ENCODE measurements at regions not wholly inside any gene's neighbourhood (a gene's known extent, or its start where the extent isn't known, plus 50 kb on each side); places are given as distances from the start of the nearest gene placed in this dataset.

DNA sequence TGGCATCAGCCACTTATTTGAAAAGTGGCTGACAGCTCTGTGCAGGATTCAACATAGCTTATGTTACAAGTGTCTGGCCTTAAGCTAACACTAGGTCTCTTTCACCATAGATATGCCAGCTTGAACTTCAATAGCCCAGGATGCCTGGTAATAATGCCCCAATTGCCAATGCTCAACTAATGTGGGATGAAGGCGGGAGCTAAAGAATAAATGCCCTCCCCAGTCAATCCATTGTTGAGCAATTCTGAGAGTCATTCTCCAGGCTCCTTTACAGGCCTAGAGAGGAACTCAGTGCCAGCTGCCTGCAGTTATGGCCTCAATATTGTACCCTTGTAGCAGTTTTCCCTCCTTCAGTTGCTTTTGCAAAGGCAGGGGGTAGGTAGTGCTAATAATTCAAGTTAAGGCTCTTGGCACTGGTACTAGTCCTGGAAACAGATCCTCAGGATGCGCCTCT is 460.2 kb downstream of the GABRG1 start:
- TF ChIP-seq, protein P1, sequence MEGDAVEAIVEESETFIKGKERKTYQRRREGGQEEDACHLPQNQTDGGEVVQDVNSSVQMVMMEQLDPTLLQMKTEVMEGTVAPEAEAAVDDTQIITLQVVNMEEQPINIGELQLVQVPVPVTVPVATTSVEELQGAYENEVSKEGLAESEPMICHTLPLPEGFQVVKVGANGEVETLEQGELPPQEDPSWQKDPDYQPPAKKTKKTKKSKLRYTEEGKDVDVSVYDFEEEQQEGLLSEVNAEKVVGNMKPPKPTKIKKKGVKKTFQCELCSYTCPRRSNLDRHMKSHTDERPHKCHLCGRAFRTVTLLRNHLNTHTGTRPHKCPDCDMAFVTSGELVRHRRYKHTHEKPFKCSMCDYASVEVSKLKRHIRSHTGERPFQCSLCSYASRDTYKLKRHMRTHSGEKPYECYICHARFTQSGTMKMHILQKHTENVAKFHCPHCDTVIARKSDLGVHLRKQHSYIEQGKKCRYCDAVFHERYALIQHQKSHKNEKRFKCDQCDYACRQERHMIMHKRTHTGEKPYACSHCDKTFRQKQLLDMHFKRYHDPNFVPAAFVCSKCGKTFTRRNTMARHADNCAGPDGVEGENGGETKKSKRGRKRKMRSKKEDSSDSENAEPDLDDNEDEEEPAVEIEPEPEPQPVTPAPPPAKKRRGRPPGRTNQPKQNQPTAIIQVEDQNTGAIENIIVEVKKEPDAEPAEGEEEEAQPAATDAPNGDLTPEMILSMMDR (IDR thresholded peaks at IDR 0.05), result no peak
- TF ChIP-seq POLR2A (IDR thresholded peaks at IDR 0.05; ENCODE audit: low read depth), result no peak
- no peak for TF ChIP-seq POLR2AphosphoS5 (IDR thresholded peaks at IDR 0.05)
- TF ChIP-seq EP300 (IDR thresholded peaks at IDR 0.05), result no peak
